GM18861 (cell line): ENCODE measurements at regions not wholly inside any gene's neighbourhood (a gene's known extent, or its start where the extent isn't known, plus 50 kb on each side); places are given as distances from the start of the nearest gene placed in this dataset.

ENCODE experiments used
- ATAC-seq: cut with Tn5 transposase; IDR thresholded peaks from one replicate; pipeline ENCODE4 v1.9.1; 2021; ENCODE audit not compliant: unreplicated experiment

DNA sequence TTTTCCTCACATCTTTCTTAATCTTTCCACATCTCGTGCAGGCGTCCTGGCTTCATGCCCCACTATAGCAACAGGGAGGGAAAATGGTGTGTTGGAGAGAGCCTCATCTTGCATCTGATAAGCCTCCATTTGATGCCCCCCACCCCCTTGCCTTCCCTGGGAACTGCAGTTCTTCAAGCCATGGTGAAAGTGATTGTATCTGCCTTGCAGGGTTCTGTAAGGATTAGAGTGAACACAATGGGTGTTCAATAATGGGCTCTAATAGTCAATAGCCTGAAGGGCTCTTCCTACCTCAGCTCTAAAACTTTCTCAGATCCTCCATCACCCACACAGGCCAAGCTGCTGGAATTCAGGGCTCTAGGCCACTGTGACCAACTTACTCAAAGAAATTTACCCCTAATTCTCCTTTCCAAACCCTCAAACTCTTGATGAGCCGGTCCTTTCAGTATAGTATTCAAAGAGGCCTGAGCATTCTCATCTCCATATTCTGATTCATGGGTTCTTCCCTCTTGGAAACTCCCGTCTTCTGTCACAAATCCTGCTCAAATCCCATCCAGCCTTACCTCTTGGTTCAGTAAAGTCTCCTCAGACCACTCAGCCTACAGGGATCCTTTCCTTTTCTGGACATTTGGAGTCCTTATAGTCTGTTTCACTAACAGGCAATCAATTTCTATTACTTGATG is 128.3 kb upstream of the TRIM2 start:
- no peak for ATAC-seq

DNA sequence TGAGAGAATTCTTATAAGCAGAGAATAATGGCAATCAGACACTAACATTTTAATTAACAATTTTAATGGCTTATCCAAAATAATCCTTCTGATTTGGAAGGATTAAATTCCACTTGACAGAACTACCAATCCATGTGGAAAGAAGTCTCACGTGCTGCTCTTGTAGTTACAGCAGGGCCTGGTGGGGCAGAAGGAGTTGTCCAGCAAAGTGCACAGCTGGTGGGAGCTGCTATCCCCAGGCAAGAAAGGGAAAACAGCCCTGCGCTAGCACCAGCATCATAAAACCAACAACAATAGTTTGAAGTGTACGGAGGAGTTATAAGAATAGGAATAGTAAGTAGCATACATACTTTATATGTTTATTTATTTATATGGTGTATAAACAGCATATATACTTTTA is 127.4 kb upstream of the TRIM2 start:
- no peak for ATAC-seq

DNA sequence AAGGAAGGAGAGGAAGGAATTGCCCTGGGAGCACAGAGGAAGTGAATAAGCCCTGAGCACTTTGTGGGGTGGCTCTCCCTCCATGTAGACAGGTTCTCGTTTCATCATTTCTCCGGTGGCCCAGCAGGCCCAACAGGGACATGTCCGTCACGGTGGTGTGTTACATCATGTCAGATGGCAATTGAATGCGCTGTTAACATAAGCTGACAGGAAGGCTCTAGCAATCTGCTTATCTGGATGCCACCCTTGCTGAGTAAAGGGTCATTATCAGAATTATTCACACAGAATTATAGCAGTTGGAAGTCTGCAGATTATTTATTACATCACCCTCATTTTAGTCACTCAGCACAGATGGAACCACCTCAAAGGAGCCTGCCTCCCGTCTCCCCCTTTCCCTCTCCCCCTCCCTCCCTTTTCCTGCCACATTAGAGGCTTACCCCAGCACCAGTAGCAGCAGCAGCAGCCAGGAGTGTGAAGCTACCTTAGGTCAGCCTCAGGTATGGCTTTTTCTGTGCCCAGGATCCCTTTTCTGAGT is 124.3 kb upstream of the TRIM2 start:
- ATAC-seq = no peak

DNA sequence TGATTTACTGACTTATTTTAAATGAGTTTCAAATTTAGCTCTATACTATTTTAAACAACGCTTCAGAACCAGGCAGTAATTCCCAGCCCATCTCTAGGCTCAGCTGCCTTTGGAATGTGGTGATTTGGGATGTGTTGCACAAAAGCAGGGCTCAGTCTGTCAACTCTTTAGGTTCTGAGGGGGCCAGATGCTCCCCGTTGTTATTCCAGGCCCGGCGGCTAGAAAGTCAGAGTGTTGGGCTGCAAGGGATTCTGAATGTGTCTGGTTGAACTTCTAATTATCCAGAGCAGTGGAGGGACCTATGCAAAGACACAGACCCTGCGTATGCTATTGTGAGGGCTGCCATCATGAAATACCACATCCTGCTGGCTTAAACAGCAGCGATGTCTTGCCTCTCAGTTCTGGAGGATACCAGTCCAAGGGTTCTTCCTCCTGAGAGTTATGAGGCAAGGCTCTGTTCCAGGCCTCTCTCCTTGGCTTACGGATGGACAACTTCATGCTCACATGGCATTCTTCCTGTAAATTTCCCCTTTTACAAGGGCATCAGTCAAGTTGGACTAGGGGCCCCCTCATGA is 123.2 kb upstream of the TRIM2 start:
- ATAC-seq = no peak

DNA sequence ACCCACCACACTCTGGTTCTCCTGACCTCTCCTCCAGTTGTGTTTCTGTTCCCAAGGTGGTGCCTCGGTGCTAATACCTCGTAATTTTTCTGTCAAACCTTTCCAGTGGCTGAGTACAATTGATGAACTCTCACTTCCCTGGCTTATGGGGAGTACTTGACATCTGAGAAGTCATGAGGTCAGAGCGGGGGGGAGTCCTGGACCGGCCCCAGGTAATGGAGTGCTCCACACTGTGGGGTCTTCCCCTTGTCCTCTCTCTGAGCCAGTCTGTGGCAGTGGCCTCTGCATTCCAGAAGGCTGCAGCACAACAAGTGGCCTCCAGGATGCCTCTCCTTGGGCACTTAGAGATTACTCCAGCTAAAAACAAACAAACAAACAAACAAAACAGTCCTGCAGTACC is 122.5 kb upstream of the TRIM2 start:
- ATAC-seq = no peak

DNA sequence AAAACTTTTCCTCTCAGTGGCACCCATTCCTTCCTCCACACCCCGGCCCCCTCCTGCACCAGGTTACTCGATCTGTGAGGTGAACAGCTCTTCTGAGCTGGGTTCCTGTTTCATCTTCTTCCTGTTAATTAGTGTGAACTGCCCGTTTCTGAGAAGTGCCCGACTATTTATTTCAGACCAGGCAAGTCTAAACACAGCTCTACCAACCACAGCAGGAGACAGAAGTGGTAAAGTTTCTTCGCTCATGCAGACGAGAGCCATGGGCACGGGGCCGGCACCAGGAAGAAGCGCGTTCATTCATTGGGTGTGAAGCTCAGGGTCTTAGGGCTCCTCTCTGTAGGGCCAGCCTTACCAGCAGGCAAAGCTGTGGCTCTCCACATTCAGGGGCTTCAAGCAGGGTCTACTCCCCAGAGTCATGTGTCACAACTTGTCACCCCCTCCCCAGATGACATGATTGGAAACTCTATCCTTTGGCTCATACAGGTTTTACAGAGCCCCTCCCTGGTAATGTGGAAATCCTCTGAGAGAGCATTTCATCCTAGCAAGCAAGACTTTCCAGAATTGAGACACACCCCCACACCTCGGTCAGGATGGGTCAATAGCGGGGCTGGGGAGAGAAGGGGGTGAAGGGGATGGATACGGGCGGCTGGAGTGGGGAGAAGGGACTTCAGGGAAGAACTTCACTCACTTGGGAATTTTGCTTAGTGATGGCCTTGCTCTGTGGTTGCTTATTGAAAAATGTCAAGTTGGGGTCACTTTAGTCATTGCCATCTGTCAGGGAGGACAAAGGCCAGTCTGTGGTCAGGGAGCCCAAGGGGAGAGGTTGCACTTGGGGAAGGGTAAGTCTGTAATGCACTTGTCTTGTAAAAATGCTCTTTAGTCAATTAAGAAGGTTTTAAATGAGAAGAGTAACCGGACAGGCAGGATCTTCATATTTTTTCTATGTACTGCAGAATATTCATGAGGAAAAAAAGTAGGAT is 121.6 kb upstream of the TRIM2 start:
- no peak for ATAC-seq

DNA sequence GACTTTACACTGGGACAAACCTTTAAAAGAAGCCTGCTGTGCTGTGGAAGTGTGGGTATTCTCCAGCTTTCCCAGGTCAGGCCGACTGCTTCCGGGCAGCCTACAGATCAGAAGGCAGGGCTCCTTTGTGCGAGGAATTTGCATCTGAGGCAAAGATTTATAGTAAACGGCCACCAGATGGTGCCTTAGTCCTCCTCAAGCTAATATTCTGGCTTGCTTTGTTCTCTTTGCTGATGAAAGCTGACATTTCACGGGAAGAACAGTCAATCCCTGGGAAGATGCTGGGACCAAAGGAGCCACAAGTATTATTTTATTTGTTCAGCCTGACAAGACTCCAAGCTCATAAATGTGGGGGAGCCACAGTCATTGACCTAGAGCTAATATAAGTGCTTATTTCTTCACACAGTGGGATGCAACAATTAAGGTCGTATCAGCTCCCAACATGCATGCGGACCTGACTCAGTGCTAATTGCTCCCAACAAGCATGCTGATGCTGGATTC is 120.7 kb upstream of the TRIM2 start:
- peak; percentile 80 for ATAC-seq

DNA sequence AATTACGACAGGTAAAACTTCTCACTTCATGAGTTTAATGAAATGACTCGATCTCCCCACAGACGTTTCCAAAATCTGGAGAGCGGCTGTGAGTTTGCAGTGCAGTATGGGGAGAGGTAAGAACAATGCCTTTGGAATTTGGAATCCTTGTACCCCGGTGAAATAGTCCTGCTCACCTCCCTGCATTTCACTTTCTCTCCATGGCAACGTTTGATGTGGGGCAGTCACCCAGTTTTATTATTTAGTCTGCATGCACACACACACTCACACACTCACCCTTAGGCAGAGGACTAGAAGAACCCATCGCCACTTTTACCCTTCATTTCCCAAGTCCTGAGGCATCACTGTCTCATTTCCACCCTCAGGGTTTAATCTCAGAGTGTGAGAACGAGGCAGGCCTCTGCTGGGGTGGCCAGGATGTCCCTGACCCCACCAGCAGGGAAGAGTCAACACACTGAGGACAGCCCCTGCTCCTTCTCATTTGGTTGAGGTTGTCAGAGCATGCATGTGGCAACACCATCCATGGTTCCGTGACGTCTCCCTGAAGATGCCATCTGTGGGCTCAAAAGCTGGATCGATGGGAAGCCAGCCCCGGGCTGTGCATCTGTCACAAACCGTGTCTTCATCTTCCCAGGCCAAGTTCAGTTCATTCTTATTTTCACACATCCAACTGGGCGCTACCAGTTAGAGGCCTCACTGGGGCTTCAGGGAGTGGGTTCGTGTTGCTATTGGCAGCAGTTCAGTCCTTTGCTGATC is 119.8 kb upstream of the TRIM2 start:
- no peak for ATAC-seq

DNA sequence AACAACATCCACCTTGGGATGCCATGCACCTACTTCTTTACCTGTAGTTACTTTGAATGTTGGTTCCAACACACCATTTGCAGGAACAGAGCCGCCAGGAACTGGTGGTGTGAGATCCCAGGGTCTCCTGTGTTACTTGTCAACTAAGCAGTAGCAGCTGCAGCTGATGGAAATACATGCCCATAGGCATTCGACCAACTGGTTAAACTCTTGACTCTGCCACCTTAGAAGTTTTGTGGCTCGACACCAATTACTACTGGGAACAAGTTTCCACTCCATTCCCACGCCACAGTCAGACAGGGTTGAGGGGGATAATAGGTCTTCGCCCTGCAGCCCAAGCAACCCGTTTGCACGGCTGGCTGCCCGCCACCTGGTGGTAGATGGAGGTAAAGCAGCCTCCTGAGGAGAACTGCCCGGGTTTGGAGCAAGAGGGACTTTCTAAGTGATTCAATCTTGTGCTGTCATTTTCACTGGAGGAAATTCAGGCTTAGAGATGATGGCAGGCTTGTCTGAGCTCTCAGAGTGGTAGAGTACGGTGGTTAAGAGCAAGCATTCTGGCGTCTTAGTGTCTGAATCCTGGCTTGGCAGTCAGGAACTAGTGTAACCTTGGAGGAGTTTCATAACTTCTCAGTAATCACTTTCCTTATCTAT is 119.1 kb upstream of the TRIM2 start:
- peak; percentile 51 for ATAC-seq

DNA sequence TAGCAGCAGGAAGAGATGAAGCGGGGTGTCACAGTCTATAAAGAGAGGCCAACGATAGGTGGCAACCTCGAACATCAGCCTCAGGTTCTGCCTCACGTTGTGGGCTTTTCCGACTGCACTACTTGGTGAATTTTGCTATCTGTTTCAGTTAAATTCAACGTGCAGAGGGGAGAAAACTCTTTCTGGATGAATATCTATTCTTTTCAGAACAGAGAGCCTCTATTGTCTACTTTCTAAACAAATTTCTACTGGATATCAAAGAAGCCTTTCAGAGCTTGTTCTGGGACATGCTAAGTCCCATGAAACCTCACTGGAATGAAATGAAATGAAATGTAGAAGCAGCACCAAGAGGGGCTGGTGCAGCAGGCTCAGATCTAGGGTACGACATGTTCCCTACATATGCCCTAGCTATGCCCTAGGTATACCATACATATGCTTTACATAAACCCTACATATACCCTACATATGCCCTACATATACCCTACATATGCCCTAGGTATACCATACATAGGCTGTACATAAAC is 116.5 kb upstream of the TRIM2 start:
- ATAC-seq = no peak

DNA sequence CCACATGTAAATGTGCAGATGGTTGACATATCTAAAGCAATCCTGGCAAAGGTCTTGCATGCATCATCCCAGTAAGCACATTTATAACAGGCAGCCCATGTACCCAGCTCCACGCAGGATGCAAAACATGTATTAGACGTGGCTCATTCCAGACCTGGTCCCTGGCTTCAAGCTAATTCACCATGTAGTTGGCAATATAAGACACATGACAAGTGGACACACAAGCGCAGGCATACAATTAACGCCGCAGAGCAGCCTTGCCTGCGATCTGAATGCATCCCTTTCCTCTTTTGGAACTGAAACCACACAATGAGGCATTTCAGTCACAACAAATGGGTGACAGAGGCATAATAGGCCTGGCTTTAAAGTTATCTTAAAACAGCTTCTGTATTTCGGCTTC is 114.5 kb upstream of the TRIM2 start:
- no peak for ATAC-seq

DNA sequence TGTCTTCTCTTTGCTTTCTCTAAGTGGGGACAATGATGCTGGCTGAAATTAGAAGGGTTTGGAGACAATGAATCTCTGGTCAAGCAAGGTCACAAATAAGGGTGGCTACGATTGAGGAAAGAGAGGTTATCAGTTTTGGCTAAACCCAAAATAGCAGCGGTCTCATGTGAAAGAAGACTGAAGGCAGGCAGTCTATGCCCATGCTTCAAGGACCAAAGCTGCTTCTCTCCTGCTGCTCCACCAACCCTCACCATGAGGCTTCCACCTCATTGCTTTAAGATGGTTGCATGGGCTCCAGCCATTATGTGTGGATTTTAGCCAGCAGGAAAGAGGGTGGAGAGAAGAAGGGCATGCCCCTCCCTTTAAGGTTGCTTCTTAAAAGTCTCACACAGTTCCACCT is 114.1 kb upstream of the TRIM2 start:
- no peak for ATAC-seq

DNA sequence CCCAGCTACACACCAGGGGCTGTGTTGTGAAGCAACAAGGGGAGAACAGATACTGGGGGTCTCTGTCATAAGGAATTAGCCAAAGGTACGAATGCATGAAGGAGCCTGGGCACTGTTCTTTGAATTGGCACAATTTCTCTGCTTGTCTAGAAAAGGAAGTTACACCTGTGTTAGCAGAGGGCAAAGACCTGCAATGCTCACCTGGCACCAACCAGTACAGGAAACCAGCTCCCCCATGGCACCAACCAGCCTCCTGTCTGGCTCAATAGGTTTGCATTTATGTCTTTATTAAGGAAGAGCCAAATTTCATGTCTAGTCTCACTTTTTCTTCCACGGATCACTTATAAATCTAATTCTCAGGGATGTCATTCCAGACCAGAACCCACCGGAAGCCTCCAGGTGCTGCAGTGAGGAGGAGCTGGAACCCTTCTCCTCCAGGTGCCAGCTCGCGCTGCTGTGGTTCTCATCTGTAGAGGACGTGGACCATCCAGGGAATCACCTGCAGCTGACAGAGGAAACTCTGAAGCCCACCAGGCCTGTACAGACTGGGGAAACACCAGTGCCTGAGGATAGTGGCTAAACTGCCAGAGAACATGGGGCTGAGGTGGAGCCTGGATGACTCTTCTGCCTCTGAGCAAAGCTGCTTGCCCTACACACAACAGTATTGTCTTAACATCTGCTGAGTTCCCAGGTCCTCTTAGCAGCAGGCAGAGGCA is 113.4 kb upstream of the TRIM2 start:
- ATAC-seq = no peak

DNA sequence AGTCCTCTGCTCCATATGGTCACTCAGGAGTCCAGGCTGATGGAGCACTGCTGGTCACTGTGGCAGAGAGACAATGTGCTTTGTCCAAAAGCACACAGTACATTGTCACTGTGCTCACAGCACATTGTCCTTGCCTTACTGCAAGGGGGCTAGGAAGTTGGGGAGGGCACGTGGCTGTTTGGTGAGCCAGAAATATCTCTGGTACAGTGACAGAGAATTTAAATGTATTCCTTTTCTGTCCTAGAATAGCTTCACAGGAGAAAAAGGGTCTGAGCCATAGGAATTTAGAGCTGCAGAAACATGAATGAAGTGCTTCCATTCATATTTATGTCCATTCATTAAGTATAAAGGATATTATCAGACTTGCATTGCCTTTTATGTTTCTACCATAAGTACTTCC is 110.8 kb upstream of the TRIM2 start:
- ATAC-seq = no peak

DNA sequence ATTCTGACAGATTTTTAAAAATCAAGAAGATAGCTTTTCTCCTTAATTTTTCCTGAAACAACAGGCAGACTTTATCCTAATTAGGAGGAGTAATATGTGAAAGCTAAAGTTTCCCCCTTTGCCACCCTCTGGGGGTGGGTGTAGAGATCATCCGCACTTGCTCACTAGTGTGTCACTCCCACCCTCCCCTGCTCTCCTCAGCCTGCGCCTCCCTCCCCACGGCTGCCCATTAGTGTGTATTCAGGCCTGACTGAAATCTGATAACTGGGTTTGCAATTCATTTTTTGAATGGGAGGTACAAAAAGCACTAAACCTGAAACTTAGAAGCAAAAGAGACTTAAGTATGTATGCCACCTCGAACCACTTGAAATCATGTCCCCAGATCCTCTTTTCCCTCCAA is 110.4 kb upstream of the TRIM2 start:
- ATAC-seq = no peak

DNA sequence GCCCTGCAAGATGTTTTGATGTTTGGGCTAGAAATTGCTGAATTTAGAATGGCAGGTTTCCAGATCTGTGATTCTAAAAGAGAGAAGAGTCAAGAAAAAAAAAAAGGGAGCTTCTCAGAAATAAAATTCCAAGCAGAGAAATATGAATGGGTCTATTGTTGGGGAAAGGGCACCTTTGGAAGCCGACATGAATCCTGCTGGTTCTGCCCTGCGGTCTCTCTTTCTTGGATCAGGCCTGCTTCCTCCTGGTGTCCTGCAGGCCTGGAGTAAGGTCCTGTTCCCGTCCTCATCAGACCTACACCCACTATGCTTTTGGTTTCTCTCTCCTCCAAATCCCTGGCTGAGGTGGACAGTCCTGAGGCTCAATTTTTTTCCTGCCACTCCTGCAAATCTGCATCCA is 109.8 kb upstream of the TRIM2 start:
- ATAC-seq = no peak

DNA sequence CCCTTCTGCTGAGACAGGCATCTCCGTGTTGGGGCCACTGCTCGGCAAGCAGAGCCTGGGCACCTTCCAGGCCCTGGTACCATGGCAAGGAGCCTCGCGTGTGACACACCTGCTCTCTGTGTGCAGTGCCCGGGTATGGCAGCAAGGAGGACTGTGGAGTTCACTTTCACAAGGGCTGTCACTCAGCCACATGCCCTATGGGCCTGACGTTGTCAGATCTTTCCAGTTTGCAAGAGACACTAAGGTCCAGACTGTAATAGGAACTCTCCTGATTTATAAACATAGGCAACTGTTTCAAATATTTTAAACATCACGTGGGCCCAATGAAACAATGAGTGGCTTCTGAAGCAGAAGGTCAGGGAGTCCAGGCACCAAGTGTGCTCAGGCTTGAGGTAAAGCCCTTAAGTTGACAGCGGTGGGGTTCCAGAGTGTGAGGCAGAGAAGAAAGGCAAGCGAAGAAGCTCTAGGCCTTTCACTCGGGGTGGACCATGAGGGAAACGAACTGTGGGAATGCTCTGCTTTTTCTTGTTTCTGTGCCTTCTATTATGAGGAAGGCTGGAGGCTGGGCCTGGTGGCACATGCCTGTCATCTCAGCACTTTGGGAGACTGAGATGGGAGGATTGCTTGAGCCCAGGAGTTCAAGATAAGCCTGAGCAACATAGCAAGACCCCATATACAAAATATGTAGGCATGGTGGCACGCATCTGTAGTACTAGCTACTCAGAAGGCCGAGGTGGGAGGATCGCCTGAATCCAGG is 108.6 kb upstream of the TRIM2 start:
- no peak for ATAC-seq

DNA sequence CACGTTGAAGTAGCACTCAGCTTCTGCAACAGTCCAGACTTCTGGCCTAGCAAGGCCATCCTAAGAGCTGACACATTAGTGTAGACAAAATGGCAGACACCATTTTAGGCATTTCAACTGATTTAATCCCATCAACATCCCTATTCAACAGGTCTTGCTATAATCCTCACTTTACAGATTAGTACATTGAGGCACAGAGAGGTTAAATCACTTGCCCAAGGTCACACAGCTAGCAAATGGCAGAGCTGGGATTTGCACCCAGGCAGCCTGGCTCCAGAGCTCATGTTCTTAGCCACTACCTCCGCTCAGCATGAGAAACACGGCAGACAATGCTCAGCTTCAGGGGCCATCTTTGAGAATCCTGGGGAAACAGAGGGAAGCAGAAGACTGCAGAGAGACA is 107.9 kb upstream of the TRIM2 start:
- no peak for ATAC-seq

DNA sequence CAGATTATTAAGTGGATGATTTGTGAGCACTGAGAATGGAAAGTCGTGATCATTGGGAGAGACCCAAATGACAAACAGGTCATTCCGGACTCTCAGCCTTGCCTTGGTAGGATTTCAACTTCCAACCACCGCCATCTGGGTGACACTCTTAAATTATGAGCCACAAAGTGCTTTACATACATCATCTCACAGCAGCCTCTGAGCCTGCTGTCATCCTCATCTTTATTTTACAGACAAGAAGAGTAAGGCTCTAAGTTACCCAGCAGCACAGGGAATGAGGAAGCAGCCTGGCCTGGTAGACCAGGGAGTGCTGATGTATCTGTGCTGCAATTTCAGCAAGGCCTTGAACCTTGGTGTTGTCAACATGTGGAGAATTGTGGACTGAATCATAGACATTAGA is 105.8 kb upstream of the TRIM2 start:
- ATAC-seq = no peak
